ENCODE measurements at regions not wholly inside any gene's neighbourhood (a gene's known extent, or its start where the extent isn't known, plus 50 kb on each side); places are given as distances from the start of the nearest gene placed in this dataset.
"Not testable (repeated sequence)": the region's sequence is repeated elsewhere in the genome, so short reads cannot be mapped to it uniquely, and the experiment has no call there.

GRCh38 chr7:106563466-106564150 lies 97.3 kb downstream of the CCDC71L start:
- DNase-seq (ENCODE audit: low read depth in 2 of 2, low spot score in 1 of 2) = no peak

- DNase-seq (ENCODE audit: low read depth in 2 of 2, low spot score in 1 of 2) = no peak
These were observed 98.1 kb downstream of the CCDC71L start for GRCh38 chr7:106562711-106563366.

- no peak for DNase-seq (ENCODE audit: low read depth in 2 of 2, low spot score in 1 of 2)
These were observed 99.1 kb downstream of the CCDC71L start for GRCh38 chr7:106561666-106562411.

- DNase-seq (ENCODE audit: low read depth in 2 of 2, low spot score in 1 of 2) = no peak
These were observed 99.8 kb downstream of the CCDC71L start for GRCh38 chr7:106561151-106561550.

- DNase-seq (ENCODE audit: low read depth in 2 of 2, low spot score in 1 of 2) = no peak
These were observed 100.5 kb downstream of the CCDC71L start for GRCh38 chr7:106560482-106560881.

GRCh38 chr7:106556244-106556643 lies 104.7 kb downstream of the CCDC71L start:
- not testable (repeated sequence) for DNase-seq (ENCODE audit: low read depth in 2 of 2, low spot score in 1 of 2)

- DNase-seq (ENCODE audit: low read depth in 2 of 2, low spot score in 1 of 2) = not testable (repeated sequence)
These were observed 106.3 kb downstream of the CCDC71L start for GRCh38 chr7:106554623-106555022.

- DNase-seq (ENCODE audit: low read depth in 2 of 2, low spot score in 1 of 2) = no peak
These were observed 107.5 kb downstream of the CCDC71L start for GRCh38 chr7:106553446-106553836.

GRCh38 chr7:106552645-106553445 lies 108.1 kb downstream of the CCDC71L start:
- DNase-seq (ENCODE audit: low read depth in 2 of 2, low spot score in 1 of 2) = no peak

GRCh38 chr7:106551936-106552335 lies 109.0 kb downstream of the CCDC71L start:
- no peak for DNase-seq (ENCODE audit: low read depth in 2 of 2, low spot score in 1 of 2)

- no peak for DNase-seq (ENCODE audit: low read depth in 2 of 2, low spot score in 1 of 2)
These were observed 112.5 kb downstream of the CCDC71L start for GRCh38 chr7:106548491-106548890.

- no peak for DNase-seq (ENCODE audit: low read depth in 2 of 2, low spot score in 1 of 2)
These were observed 115.7 kb downstream of the CCDC71L start for GRCh38 chr7:106545275-106545674.

GRCh38 chr7:106543221-106543757 lies 117.7 kb downstream of the CCDC71L start:
- no peak for DNase-seq (ENCODE audit: low read depth in 2 of 2, low spot score in 1 of 2)

- DNase-seq (ENCODE audit: low read depth in 2 of 2, low spot score in 1 of 2) = no peak
These were observed 118.3 kb downstream of the CCDC71L start for GRCh38 chr7:106542550-106543220.

- no peak for DNase-seq (ENCODE audit: low read depth in 2 of 2, low spot score in 1 of 2)
These were observed 122.3 kb downstream of the CCDC71L start for GRCh38 chr7:106538638-106539037.

GRCh38 chr7:106537119-106537518 lies 123.8 kb downstream of the CCDC71L start:
- no peak for DNase-seq (ENCODE audit: low read depth in 2 of 2, low spot score in 1 of 2)

- no peak for DNase-seq (ENCODE audit: low read depth in 2 of 2, low spot score in 1 of 2)
These were observed 124.9 kb downstream of the CCDC71L start for GRCh38 chr7:106536079-106536478.

- DNase-seq (ENCODE audit: low read depth in 2 of 2, low spot score in 1 of 2) = no peak
These were observed 125.6 kb downstream of the CCDC71L start for GRCh38 chr7:106535234-106535932.

- no peak for DNase-seq (ENCODE audit: low read depth in 2 of 2, low spot score in 1 of 2)
These were observed 126.6 kb downstream of the CCDC71L start for GRCh38 chr7:106534271-106534846.
